ENCODE measurements at regions not wholly inside any gene's neighbourhood (a gene's known extent, or its start where the extent isn't known, plus 50 kb on each side); places are given as distances from the start of the nearest gene placed in this dataset.
"Not testable (repeated sequence)": the region's sequence is repeated elsewhere in the genome, so short reads cannot be mapped to it uniquely, and the experiment has no call there.

DNA sequence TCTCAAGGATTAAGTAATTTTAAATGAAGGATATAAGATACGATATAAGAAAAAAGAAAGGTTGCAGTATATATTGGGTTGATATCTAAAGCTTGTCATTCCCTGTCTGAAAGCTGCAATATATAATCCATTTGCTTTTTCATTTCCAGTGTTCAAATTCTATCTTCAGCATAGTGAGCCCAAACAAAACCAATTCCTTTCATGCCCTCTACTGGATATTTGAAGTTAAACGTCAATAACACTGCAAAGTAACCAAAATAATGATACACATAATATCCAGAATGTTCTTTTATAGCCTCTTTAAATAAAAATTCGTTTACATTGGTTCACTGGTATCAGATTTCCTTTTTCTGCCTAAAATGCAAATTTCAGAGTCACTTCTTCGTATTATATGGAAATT is 64.5 kb upstream of the DAAM1 start:
- no peak for DNase-seq

DNA sequence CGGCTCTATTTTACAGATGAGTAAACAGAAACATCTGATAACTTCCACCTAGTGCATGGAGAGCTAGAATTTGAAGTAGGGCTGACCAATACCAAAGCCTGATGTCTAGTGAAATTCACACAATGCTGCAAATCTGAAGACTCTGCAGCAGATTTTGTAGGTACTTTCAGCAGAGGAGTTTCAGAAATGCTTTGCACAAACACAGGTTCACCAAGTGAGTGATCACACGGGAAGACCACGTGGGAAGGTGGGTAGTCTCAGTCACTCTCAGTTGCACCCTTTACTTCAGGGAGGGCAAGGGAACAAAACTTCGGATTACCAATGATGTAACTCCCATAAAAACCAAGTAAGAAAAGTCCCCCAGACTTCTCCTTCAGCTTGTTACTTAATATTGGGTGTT is 63.3 kb upstream of the DAAM1 start:
- no peak for DNase-seq

DNA sequence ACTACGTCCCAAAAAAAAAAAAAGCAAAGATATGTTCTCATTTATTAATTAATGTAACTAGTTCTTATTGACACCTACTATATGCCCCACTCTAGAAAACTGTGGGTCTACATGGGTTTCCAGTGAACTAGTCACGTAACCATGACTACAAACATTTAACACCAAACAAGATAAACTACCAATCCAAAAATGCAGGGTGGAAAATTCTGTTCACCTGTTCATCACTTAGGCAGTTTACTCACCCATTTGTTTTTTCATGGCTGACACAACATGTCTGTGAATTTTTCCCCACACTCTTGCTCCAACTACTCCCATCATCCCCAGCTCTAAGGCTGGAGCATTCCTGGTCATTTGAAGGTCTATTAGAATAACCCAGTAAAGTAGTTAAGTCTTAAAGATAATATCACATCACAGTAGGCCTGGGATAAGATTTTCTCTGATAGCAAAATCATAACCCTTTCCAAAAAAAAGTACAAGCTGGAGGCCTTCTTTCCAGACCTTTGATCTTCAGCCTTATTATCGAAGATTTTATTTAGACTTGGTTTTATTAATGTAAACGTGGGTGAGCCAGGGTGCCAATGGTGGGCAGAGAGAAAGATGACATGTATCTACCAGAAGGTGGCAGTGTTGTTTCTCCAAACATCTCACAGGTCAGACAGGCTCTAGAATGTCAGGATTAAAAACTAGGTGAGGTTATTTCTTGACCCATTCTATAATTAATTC is 61.6 kb upstream of the DAAM1 start:
- DNase-seq: peak in 1 of 2 experiments; percentile 0

DNA sequence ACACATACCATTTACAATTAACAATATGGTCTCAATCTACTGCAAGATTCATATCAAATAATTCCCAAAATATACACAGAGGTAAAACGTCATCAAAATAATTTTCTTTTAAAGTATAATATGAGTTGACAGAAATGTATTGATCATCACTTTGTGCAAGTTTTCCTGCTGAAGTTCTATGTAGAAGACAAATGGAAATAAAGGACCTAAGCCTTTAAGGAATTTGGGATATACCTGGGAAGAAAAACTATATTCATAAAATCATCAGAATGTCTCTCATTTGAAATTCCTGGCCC is 61.1 kb upstream of the DAAM1 start:
- no peak for DNase-seq

DNA sequence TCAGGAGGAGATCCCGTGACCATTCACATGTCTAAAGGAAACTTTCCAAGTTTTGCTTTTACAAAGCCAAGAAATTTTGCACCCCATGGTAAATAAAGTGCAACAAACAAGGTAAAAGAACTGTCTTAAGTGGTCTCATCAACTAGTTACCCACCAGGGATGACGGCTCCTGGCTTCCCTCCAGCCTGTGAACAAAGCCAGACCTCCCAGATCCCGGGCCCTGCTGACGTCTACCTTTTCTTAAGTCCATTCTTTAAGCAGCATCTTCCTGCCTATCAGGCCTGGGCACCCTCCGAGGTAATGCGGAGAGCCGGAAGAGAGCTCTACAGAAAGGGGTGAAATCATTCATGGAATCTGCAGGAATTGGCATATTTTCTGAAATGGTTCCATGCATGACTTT is 58.0 kb upstream of the DAAM1 start:
- no peak for DNase-seq

DNA sequence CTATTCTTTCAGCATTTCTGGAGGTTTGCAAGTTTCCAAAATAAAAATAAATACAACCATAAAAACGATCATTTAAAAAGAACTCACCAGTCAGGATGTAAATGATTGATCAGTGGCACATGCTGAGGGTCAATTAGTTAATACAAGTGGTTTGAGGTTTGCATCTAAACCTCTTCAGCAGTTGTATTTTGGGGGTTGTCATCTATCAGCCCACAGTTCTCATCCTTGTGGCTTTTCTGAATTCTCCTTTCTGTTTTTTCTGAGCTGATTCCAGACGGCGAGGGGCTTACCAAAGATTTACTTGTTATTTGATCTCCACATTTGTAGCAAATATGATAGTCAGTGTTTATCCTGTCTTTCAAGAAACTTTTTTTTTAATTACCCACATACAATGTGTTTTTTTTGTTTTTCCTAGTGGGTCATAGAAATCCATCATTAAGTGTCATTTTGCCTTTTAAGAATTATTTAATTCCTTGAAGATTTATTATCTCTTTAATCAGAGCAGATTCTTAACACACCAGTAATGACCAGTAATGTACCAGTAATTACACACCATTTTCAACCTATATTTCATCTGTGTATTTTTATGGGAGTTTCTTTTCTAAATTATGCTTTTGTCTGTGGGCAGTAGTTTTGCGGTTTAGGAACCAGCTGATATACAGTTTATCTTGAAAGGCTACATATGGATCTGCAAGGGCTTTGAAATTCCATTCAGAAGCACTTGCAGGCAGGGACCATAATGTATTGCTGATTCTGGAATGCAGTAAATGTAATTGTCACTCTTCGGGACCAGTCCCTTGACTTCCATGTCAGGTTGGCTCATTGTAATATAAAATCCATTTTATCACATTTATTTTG is 56.3 kb upstream of the DAAM1 start:
- DNase-seq: no peak

DNA sequence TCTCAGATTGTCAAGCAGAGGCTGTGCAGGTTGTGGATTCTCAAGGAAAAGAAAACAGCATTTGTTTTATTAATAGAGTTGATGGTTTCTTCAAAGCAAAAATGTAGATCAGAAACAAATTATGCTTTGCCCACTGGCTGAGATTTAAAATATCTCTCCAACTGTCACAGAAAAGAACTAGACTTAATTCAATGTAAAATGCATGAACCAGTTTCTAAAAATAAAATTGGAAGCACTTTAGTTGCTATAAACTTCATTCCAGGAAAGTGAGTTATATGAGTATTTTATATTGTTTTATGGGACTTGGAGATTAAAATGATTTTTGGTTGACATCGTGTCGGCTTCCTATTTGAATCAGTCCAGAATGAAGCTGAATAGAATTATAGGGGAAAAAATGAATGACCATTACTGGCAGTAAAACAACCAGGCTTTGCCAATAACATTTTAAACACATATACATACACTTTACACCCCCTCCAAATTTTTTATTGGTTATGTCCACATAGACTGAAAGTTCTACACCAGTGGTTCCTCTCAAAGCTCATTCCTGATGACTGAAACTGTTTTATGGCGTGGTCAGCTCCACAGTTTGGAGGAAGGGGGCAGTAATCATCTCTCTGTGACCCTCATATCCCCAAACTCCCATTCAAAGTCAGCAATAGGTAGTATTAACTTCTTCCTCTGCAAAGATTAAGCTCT is 55.5 kb upstream of the DAAM1 start:
- DNase-seq: no peak

DNA sequence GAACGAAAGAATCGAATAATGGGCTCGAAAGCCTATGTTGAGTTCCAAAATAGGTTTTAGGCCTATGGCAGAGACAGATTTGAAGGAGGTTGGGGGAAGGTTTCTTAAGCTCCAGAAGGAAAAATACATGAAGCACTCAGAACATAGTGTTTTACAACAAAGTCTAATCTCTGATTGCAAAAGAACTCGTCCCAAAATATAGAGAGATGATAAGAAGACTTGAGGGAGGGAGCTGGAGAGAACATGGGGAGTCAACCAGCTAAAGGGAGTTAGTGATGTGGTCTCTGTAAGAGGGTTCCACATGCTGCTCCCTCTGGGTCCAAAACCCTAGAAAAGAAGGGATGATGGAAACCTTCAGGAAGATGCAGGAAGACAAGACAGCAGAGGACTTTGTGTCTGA is 54.8 kb upstream of the DAAM1 start:
- DNase-seq: no peak

DNA sequence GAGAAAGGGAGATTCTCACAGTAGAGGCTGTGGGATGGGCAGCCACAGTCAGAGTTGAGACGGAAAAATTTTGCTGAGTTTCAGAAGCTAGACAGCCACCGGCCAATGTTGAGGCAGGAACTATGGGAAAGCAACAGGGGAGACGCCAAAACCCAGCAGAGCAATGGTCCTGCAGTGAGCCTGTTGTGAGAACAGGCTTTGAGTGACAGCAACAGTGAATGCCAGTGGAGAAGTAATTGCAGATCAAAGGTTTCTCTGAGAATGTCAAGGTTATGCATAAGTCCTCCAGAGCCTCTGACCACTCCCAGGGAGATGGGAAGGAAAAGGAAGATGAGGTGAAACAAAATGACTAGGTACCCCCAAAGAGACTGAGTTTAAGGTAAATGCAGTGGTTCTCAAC is 54.2 kb upstream of the DAAM1 start:
- no peak for DNase-seq

DNA sequence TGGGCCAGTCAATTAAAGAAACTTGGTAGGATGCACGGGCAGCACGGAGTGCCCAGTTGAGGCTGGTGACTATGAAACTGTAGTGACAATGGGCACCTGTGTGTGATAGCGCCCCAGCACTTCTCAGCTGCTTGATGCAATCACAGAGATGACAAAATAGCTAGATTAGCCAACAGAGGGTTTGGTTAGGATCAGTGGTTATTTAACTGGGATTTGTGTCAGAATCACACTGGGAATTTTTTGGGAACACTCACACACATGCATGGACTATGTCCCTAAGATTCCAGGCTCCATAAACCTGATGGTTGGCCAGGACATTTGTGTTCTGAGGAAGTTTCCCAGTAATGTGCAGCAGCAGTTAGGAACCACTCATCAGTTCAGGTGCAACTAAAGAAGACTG is 51.2 kb upstream of the DAAM1 start:
- DNase-seq: no peak

DNA sequence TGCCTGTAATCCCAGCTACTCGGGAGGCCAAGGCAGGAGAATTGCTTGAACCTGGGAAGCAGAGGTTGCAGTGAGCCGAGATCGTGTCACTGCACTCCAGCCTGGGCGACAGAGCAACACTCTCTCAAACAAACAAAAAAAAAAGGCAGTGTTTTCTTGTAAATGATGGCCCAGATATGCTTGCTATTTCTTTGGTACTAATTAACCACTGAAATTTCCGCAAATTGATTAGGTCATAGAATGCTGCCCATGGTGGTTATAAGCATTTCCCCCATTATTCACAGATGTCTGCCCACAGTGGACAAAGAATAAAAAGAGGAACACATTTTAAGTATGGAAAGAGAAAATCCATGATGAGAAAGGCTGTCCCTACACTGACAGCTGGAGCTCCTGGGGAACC is 49.9 kb upstream of the DAAM1 start:
- not testable (repeated sequence) for DNase-seq
